ENCODE measurements at regions not wholly inside any gene's neighbourhood (a gene's known extent, or its start where the extent isn't known, plus 50 kb on each side); places are given as distances from the start of the nearest gene placed in this dataset.
"Not testable (repeated sequence)": the region's sequence is repeated elsewhere in the genome, so short reads cannot be mapped to it uniquely, and the experiment has no call there.

DNA sequence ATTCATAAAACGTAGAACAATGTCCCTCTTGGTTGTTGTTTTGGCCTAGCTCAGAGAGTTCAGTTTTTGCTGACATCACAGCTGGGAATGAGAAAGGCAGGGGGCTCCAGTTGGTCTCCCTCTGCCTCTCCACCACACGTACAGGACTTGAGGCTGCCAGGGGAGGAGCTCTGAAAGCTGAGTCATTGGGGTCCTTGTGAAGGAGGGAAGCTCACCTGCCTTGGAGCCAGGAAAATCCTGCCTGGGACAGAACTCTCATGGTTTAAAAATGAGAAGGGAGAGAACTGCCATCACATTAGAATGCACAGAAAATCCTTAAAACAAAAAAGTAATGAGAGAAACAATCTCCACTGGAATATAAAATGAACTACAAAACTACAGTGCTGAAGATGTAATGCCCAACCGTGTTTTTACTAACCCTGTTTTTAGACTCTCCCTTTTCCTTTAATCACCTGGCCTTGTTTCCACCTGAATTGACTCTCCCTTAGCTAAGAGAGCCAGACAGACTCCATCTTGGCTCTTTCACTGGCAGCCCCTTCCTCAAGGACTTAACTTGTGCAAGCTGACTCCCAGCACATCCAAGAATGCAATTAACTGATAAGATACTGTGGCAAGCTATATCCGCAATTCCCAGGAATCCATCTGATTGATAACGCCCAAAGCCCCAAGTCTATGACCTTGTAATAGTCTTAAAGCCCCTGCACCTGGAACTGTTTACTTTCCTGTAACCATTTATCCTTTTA, 58.6 kb upstream of the TARP start:
- not testable (repeated sequence) for TF ChIP-seq JUNB (IDR thresholded peaks at IDR 0.05; ENCODE audit: unreplicated experiment)
- TF ChIP-seq, protein P1, sequence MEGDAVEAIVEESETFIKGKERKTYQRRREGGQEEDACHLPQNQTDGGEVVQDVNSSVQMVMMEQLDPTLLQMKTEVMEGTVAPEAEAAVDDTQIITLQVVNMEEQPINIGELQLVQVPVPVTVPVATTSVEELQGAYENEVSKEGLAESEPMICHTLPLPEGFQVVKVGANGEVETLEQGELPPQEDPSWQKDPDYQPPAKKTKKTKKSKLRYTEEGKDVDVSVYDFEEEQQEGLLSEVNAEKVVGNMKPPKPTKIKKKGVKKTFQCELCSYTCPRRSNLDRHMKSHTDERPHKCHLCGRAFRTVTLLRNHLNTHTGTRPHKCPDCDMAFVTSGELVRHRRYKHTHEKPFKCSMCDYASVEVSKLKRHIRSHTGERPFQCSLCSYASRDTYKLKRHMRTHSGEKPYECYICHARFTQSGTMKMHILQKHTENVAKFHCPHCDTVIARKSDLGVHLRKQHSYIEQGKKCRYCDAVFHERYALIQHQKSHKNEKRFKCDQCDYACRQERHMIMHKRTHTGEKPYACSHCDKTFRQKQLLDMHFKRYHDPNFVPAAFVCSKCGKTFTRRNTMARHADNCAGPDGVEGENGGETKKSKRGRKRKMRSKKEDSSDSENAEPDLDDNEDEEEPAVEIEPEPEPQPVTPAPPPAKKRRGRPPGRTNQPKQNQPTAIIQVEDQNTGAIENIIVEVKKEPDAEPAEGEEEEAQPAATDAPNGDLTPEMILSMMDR (conservative IDR thresholded peaks at IDR 0.05; ENCODE audit: low read depth in 2 of 2), result not testable (repeated sequence)
